ENCODE measurements at regions not wholly inside any gene's neighbourhood (a gene's known extent, or its start where the extent isn't known, plus 50 kb on each side); places are given as distances from the start of the nearest gene placed in this dataset.
"Not testable (repeated sequence)": the region's sequence is repeated elsewhere in the genome, so short reads cannot be mapped to it uniquely, and the experiment has no call there.

GRCh38 chr7:54292171-54292925 lies 249.8 kb upstream of the VSTM2A start:
- DNase-seq (ENCODE audit: low read depth), result no peak
- in situ Hi-C loops (cut with HindIII; ENCODE audit: low pct_unique_long_range_greater_than_20kb, low sequenced_read_pairs), result no loop called here

GRCh38 chr7:54299426-54299825 lies 242.7 kb upstream of the VSTM2A start:
- DNase-seq (ENCODE audit: low read depth), result no peak
- in situ Hi-C loops (cut with HindIII; ENCODE audit: low pct_unique_long_range_greater_than_20kb, low sequenced_read_pairs), result no loop called here

- in situ Hi-C loops (cut with HindIII; ENCODE audit: low pct_unique_long_range_greater_than_20kb, low sequenced_read_pairs); DNase-seq (ENCODE audit: low read depth): not testable (repeated sequence)
Observed at GRCh38 chr7:54315955-54316354, 226.2 kb upstream of the VSTM2A start.

GRCh38 chr7:54326592-54327167 lies 215.5 kb upstream of the VSTM2A start:
- in situ Hi-C loops (cut with HindIII; ENCODE audit: low pct_unique_long_range_greater_than_20kb, low sequenced_read_pairs), result no loop called here
- no peak for DNase-seq (ENCODE audit: low read depth)

GRCh38 chr7:54330216-54330800 lies 211.9 kb upstream of the VSTM2A start:
- no peak for DNase-seq (ENCODE audit: low read depth)
- in situ Hi-C loops (cut with HindIII; ENCODE audit: low pct_unique_long_range_greater_than_20kb, low sequenced_read_pairs), result no loop called here

GRCh38 chr7:54331311-54331710 lies 210.9 kb upstream of the VSTM2A start:
- no peak for DNase-seq (ENCODE audit: low read depth)
- in situ Hi-C loops (cut with HindIII; ENCODE audit: low pct_unique_long_range_greater_than_20kb, low sequenced_read_pairs), result no loop called here

GRCh38 chr7:54332301-54332700 lies 209.9 kb upstream of the VSTM2A start:
- no peak for DNase-seq (ENCODE audit: low read depth)
- in situ Hi-C loops (cut with HindIII; ENCODE audit: low pct_unique_long_range_greater_than_20kb, low sequenced_read_pairs), result no loop called here

- no peak for DNase-seq (ENCODE audit: low read depth)
- in situ Hi-C loops (cut with HindIII; ENCODE audit: low pct_unique_long_range_greater_than_20kb, low sequenced_read_pairs), result no loop called here
Observed at GRCh38 chr7:54333952-54334351, 208.2 kb upstream of the VSTM2A start.

- no peak for DNase-seq (ENCODE audit: low read depth)
- in situ Hi-C loops (cut with HindIII; ENCODE audit: low pct_unique_long_range_greater_than_20kb, low sequenced_read_pairs), result no loop called here
Observed at GRCh38 chr7:54336800-54337199, 205.4 kb upstream of the VSTM2A start.

- in situ Hi-C loops (cut with HindIII; ENCODE audit: low pct_unique_long_range_greater_than_20kb, low sequenced_read_pairs), result no loop called here
- no peak for DNase-seq (ENCODE audit: low read depth)
Observed at GRCh38 chr7:54337466-54337865, 204.7 kb upstream of the VSTM2A start.

- in situ Hi-C loops (cut with HindIII; ENCODE audit: low pct_unique_long_range_greater_than_20kb, low sequenced_read_pairs), result no loop called here
- no peak for DNase-seq (ENCODE audit: low read depth)
Observed at GRCh38 chr7:54338319-54338718, 203.9 kb upstream of the VSTM2A start.

- in situ Hi-C loops (cut with HindIII; ENCODE audit: low pct_unique_long_range_greater_than_20kb, low sequenced_read_pairs), result no loop called here
- no peak for DNase-seq (ENCODE audit: low read depth)
Observed at GRCh38 chr7:54339073-54339472, 203.1 kb upstream of the VSTM2A start.

- in situ Hi-C loops (cut with HindIII; ENCODE audit: low pct_unique_long_range_greater_than_20kb, low sequenced_read_pairs), result no loop called here
- no peak for DNase-seq (ENCODE audit: low read depth)
Observed at GRCh38 chr7:54342458-54342857, 199.7 kb upstream of the VSTM2A start.

GRCh38 chr7:54343511-54343910 lies 198.7 kb upstream of the VSTM2A start:
- no peak for DNase-seq (ENCODE audit: low read depth)
- in situ Hi-C loops (cut with HindIII; ENCODE audit: low pct_unique_long_range_greater_than_20kb, low sequenced_read_pairs), result no loop called here

GRCh38 chr7:54345746-54346145 lies 196.4 kb upstream of the VSTM2A start:
- in situ Hi-C loops (cut with HindIII; ENCODE audit: low pct_unique_long_range_greater_than_20kb, low sequenced_read_pairs), result no loop called here

GRCh38 chr7:54349229-54349628 lies 192.9 kb upstream of the VSTM2A start:
- no peak for DNase-seq (ENCODE audit: low read depth)
- in situ Hi-C loops (cut with HindIII; ENCODE audit: low pct_unique_long_range_greater_than_20kb, low sequenced_read_pairs), result no loop called here

More at GRCh38 chr7:54345746-54346145, 196.4 kb upstream of the VSTM2A start:
- DNase-seq (ENCODE audit: low read depth), result no peak

GRCh38 chr7:54354436-54354835 lies 187.7 kb upstream of the VSTM2A start:
- DNase-seq (ENCODE audit: low read depth), result no peak

GRCh38 chr7:54355842-54356241 lies 186.3 kb upstream of the VSTM2A start:
- no peak for DNase-seq (ENCODE audit: low read depth)
- in situ Hi-C loops (cut with HindIII; ENCODE audit: low pct_unique_long_range_greater_than_20kb, low sequenced_read_pairs), result no loop called here

More at GRCh38 chr7:54354436-54354835, 187.7 kb upstream of the VSTM2A start:
- in situ Hi-C loops (cut with HindIII; ENCODE audit: low pct_unique_long_range_greater_than_20kb, low sequenced_read_pairs), result no loop called here

- no peak for DNase-seq (ENCODE audit: low read depth)
- in situ Hi-C loops (cut with HindIII; ENCODE audit: low pct_unique_long_range_greater_than_20kb, low sequenced_read_pairs), result no loop called here
Observed at GRCh38 chr7:54360075-54360840, 181.9 kb upstream of the VSTM2A start.

Measured in Caki2 (cell line).